Vagina (tissue), 2 donors: ENCODE measurements at regions not wholly inside any gene's neighbourhood (a gene's known extent, or its start where the extent isn't known, plus 50 kb on each side); places are given as distances from the start of the nearest gene placed in this dataset.

Experiments
- DNase-seq, 2 donors: peaks; one replicate each; pipeline ENCODE4 v3.0.0-alpha.2; 2017; ENCODE audit errors: extremely low spot score in 2 of 2
- H3K27ac ChIP-seq: fragments of 200-600 bp; sonication (generic); one replicate; pipeline ENCODE4 v1.5.1; 2019
- H3K27me3 ChIP-seq: fragments of 200-600 bp; sonication (generic); one replicate; pipeline ENCODE4 v1.5.1; 2019
- H3K36me3 ChIP-seq, 2 donors: fragments of 200-600 bp; sonication (generic); one replicate each; pipeline ENCODE4 v1.5.1; 2017 to 2019
- H3K4me1 ChIP-seq: fragments of 200-600 bp; sonication (generic); one replicate; pipeline ENCODE4 v1.5.1; 2019
- H3K4me3 ChIP-seq, 2 donors: fragments of 200-600 bp; sonication (generic); 1 replicate in 1 of 2; 2 replicates in 1 of 2; pipeline ENCODE4 v1.5.1; 2016 to 2019
- H3K9me3 ChIP-seq: fragments of 200-600 bp; sonication (generic); one replicate; pipeline ENCODE4 v1.5.1; 2019
- CTCF ChIP-seq, 3 experiments: fragments of 450-650 bp in 2 of 3; fragments of 200-600 bp in 1 of 3; sonication (generic) in 1 of 3; IDR thresholded peaks; one replicate each; pipeline ENCODE4 v1.5.1; 2017 to 2019; ENCODE audit warnings: antibody characterized with exemption in 3 of 3, mild to moderate bottlenecking in 2 of 3, moderate library complexity in 2 of 3
- POLR2A ChIP-seq, 2 donors: fragments of 450-650 bp; IDR thresholded peaks; one replicate each; pipeline ENCODE4 v1.6.1; 2017; ENCODE audit warnings: antibody characterized with exemption in 2 of 2, mild to moderate bottlenecking in 2 of 2, moderate library complexity in 2 of 2
- POLR2AphosphoS5 ChIP-seq, 2 donors: sonication (generic); formaldehyde crosslinking; IDR thresholded peaks; one replicate each; pipeline ENCODE4 v1.9.0; 2017; ENCODE audit warnings: antibody characterized with exemption in 2 of 2, mild to moderate bottlenecking in 2 of 2, low read depth in 1 of 2; ENCODE audit not compliant: insufficient read depth in 1 of 2
- intact Hi-C: fragments of 100-400 bp; cut with DNase I; formaldehyde crosslinking; loops from one replicate; pipeline ENCODE4 v1.15.1; 2023

DNA sequence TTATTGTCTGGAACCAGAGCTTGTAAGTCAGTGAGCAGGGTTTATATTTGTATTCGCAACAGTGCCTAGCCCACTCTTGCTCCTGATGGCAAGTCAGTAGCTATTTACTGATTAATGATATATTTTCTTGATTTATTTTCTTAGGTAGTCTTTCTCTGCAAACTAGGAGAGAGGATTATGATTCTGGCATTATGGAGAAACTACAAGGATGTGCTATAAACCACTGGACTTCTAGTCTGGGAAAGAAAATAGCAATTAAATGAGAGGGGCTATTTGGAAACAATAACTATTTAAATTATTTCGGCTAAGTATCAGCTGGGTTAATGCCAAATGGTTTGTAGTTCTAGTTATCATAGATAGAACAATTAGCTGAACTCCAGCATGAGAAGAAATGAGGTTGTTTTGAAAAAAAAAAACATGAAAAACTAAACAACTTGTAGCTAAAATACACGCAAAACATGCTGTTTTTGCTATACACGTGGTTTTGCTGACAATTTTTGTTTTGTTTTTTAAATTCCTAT lies 304.9 kb upstream of the TCF21 start:
- H3K36me3 ChIP-seq = no peaks in the 10 kb centered on the region
- no peak for TF ChIP-seq CTCF (IDR thresholded peaks at IDR 0.05)
- TF ChIP-seq POLR2A (IDR thresholded peaks at IDR 0.05) = no peak
- no peak for TF ChIP-seq POLR2AphosphoS5 (IDR thresholded peaks at IDR 0.05; ENCODE audit: insufficient read depth in 1 of 2, low read depth in 1 of 2)
- no peaks in the 10 kb centered on the region for H3K27me3 ChIP-seq
- no peak for DNase-seq
- no peaks in the 10 kb centered on the region for H3K4me1 ChIP-seq
- intact Hi-C loops = no loop called here
- no peak overlapping the region for H3K27ac ChIP-seq
- no peak overlapping the region for H3K4me3 ChIP-seq
- H3K9me3 ChIP-seq = no peaks in the 10 kb centered on the region

DNA sequence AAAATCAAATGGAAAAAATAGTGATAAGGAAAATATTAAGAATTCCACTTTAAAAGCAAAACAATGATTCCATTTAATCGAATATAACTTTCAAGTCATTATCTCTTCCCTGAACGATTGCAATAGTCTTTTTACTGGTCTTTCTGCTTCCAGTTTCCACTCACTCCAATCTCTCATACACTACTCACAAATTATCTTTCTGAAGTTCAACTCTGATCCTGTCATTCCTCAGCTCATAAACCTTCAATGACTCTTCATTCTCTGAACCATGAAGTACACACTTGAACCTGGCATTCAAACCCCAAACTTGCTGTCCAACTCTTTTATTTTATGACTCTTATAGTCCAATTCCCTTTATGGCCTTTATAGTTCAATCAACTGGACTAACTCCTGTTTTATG lies 304.1 kb upstream of the TCF21 start:
- TF ChIP-seq CTCF (IDR thresholded peaks at IDR 0.05) = no peak
- TF ChIP-seq POLR2A (IDR thresholded peaks at IDR 0.05) = no peak
- no peak for TF ChIP-seq POLR2AphosphoS5 (IDR thresholded peaks at IDR 0.05; ENCODE audit: insufficient read depth in 1 of 2, low read depth in 1 of 2)
- no peak for DNase-seq
- no peak overlapping the region for H3K27ac ChIP-seq
- no peak overlapping the region for H3K4me3 ChIP-seq
- H3K4me1 ChIP-seq = no peaks in the 10 kb centered on the region
- no peaks in the 10 kb centered on the region for H3K27me3 ChIP-seq
- H3K36me3 ChIP-seq = no peaks in the 10 kb centered on the region
- intact Hi-C loops = no loop called here
- no peaks in the 10 kb centered on the region for H3K9me3 ChIP-seq

DNA sequence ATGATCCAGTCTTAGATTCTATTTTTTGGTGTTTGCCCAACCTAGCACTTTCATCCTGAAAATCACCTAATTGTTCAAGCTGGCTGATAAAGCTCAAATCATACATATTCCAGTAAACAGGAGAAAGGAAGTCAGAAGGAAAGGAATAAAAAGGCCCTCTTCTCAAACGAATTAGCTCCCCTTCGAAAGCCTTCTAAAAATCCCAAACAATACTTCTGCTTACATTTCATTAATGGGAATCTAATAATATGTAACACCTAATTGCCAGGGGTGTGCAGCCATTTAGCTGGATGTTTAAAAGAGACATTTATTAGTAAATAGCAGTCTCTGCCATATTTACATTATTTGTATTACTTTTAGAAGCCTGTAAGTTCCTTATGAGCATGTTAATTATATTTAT lies 302.9 kb upstream of the TCF21 start:
- no peak for DNase-seq
- Histone ChIP-seq H3K9me3 (no peaks in the 10 kb centered on the region), H3K27me3 (no peaks in the 10 kb centered on the region), H3K4me3 (no peak overlapping the region), H3K27ac (no peak overlapping the region), H3K4me1 (no peaks in the 10 kb centered on the region), H3K36me3 (no peaks in the 10 kb centered on the region)
- intact Hi-C loops = no loop called here
- TF ChIP-seq POLR2AphosphoS5 (IDR thresholded peaks at IDR 0.05; ENCODE audit: insufficient read depth in 1 of 2, low read depth in 1 of 2) (no peak), CTCF (IDR thresholded peaks at IDR 0.05) (no peak), POLR2A (IDR thresholded peaks at IDR 0.05) (no peak)

DNA sequence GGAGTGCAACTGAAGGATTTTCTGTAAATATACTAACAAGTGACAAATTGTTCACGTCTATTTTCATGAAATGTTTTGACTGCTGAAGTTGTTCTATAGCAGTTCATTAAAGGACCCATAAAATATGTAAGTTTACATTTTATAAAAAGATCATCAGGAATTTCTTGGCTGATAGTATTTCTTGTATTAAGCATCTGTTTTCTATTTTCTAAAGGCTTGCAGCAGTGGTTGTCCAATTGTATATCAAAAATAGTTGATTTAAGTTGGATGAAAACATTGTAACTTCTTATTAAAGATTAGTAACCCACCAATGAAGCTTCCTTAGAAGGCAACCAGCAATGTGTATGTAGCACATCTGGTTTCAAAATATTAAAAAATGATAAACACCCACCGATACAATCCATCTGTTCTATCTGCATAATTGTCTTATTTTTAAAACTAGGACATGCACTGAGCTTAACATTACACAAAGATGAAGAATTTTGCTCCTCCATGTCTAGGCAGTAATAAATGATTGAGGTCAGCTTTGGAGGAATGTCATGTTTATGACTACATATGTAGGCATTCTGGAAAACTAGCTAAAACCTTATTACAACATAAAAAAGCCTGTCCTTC lies 301.3 kb upstream of the TCF21 start:
- TF ChIP-seq POLR2AphosphoS5 (IDR thresholded peaks at IDR 0.05; ENCODE audit: insufficient read depth in 1 of 2, low read depth in 1 of 2) = no peak
- no peak for TF ChIP-seq CTCF (IDR thresholded peaks at IDR 0.05)
- TF ChIP-seq POLR2A (IDR thresholded peaks at IDR 0.05) = no peak
- no peak for DNase-seq

GRCh38 chr6:133590196-133590595 lies 298.7 kb upstream of the TCF21 start:
- TF ChIP-seq POLR2A (IDR thresholded peaks at IDR 0.05) (no peak), CTCF (IDR thresholded peaks at IDR 0.05) (no peak), POLR2AphosphoS5 (IDR thresholded peaks at IDR 0.05; ENCODE audit: insufficient read depth in 1 of 2, low read depth in 1 of 2) (no peak)
- Histone ChIP-seq H3K27ac (no peak overlapping the region), H3K4me1 (no peaks in the 10 kb centered on the region), H3K4me3 (no peak overlapping the region), H3K27me3 (no peaks in the 10 kb centered on the region), H3K36me3 (no peaks in the 10 kb centered on the region), H3K9me3 (no peaks in the 10 kb centered on the region)
- intact Hi-C loops = no loop called here
- no peak for DNase-seq

More for the DNA sequence above, 301.3 kb upstream of the TCF21 start:
- no peaks in the 10 kb centered on the region for H3K9me3 ChIP-seq
- intact Hi-C loops = no loop called here
- no peak overlapping the region for H3K27ac ChIP-seq
- no peaks in the 10 kb centered on the region for H3K36me3 ChIP-seq
- H3K27me3 ChIP-seq = no peaks in the 10 kb centered on the region
- H3K4me1 ChIP-seq = no peaks in the 10 kb centered on the region
- H3K4me3 ChIP-seq = no peak overlapping the region
